GM18907 (cell line): ENCODE measurements at regions not wholly inside any gene's neighbourhood (a gene's known extent, or its start where the extent isn't known, plus 50 kb on each side); places are given as distances from the start of the nearest gene placed in this dataset.

Experiments
- ATAC-seq: cut with Tn5 transposase; IDR thresholded peaks from one replicate; pipeline ENCODE4 v1.9.1; 2021; ENCODE audit warnings: mild to moderate bottlenecking, moderate library complexity; ENCODE audit not compliant: unreplicated experiment

DNA sequence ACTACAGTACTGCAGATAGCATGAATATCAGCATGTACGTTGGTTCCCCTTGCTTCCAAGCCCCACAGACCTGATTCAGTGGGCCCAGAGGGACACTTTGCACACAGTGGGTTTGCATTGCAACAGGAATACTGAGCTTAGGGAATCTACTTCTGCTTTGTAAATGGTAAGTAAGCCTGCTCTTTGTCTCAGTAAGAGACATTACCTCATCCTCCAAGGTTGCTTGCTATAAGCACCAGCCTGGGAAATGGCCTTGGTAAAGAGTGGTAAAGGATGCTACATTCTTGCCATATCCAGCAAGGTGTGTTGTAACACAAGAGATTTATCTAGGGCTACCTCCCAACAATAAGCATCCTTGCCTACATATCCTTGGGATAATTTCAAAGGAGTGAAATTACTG lies 730.5 kb downstream of the INHBA start:
- no peak for ATAC-seq

DNA sequence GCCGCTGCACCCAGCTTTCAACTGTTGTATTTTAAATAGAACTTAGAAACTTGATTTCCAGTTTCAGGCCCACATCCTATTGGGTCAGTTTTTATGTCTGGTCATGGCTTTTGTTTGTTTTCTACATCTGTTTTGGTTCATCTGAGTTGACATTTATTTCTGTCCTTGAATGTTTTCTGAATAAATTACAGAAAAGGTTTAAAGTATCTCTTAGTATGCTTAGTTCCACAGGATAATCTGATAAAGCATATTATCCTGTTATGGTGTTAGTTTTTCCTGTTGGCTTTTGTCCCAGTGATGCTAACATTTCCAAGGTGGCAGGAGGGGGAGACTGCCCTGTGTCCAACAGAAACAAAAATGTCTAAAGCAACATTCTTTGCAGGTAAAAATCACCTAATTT lies 733.2 kb downstream of the INHBA start:
- ATAC-seq, result no peak

DNA sequence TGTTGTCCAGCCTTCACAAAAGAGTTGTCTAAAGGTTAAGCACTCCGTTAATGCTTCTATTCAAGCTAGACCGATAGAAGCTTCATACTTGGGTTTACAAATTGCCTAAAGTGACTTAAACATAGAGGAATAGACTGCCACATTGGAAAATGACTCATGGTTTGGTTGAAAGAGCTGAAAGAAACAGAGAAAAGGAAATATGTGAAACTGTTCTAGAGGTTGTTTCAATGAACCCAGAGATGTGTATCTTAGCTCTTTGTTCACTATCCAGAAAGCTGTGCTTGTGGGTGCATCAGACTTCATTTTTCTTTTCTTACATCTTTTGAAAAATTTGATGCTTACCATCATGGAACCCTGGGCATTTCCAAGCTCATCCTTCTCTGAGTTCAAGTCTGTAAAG lies 736.2 kb downstream of the INHBA start:
- no peak for ATAC-seq

DNA sequence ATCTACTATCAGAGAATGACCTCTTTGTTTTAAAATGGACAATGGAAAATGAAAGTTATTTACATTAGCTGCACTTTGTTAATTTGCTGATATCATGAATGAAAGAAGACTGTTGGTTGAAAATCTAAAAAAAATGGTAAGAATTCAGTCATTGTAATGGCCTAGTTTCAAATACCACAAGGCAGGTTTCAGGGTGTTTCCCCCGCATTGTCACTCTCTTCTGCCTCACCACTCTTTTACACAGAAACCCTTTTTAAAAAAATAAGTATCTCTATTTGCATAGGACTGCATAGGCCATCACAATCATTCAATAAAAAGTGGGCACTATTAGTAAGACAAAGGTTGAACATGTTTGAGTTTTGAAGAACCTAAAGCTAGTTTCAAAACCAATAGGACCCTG lies 737.1 kb downstream of the INHBA start:
- ATAC-seq, result peak; percentile 88

DNA sequence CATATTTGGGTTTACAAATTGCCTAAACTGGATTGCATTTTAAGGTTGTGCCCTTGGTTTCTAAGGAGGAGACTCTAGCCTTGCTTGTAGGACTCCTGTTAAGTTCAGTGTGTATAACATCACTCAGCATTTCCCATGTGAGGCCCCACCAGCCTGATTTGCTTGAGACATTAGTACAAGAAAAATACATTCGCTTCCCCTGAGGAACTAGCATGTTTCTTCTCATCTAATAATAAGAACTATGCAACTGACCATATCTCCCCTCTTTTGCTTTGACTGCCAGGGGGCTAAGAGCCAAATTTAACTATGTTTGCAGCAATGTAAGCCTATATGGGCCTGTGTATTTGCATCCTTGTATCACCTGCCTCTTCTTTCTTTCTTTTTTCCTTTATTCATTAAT lies 737.9 kb downstream of the INHBA start:
- no peak for ATAC-seq

DNA sequence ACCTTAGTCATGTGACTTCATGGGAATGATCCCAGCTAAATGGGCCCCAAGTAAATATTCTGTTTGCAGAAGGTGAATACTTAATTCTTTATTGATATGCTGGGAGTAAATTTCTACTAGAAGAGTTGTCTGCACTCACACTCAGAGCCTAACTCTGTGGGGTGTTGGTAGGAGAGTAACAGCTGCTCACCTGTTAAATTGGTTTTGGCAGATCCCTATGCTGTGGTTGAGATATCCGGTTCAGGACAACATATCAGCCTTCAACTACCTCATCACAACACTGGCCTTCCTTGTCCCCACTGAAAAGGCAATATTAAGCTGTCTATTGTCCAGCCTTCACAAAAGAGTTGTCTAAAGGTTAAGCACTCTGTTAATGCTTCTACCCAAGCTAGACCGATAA lies 738.3 kb downstream of the INHBA start:
- no peak for ATAC-seq

DNA sequence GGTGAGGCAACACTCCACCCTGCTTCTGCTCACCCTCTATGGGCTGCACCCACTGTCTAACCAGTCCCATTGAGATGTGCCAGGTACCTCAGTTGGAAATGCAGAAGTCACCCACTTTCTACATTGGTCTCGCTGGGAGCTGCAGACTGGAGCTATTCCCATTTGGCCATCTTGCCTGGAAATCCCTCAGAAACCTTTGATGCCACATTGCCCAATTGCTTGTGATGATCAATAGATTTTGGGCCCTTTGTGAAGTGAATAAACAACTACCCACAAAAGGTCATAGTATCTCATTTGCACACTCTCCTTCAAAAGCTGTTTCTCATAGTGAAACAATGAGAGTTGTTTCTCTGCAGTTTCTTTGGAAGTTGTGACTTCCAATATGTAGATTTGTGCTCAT lies 742.9 kb downstream of the INHBA start:
- no peak for ATAC-seq

DNA sequence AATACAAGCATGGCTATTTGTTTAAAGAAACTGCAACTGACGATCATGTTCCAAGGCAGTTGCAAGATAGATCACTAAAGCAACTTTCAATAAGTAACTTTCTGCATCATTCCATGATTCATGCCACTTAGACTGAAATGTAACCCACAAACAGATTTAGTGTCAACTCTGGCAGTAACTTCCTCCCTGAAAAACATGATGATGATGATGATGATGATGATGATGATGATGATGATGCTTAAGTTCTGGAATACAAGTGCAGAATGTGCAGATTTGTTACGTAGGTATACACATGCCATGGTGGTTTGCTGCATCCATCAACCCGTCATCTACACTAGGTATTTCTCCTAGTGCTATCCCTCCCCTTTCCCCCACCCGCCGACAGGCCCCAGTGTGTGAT lies 754.7 kb downstream of the INHBA start:
- no peak for ATAC-seq

DNA sequence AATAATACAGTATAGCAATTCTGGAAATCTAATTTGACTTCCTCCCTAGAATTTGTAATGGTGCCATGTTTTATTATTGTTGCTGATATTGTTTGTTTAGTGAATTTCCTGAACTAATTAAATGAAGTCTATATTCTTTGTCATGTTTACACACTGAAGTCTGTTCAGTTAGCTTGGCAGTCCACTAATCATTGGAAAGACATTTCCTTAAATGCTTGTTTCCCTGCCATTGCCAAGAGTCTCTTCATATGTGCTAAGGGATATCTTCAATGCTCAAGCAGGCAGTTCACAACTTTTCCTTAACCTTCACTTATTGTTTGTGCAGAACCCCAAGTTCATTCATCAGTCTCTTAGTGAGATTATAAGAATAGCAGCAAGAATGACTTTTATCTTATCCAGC lies 755.3 kb downstream of the INHBA start:
- ATAC-seq, result no peak

DNA sequence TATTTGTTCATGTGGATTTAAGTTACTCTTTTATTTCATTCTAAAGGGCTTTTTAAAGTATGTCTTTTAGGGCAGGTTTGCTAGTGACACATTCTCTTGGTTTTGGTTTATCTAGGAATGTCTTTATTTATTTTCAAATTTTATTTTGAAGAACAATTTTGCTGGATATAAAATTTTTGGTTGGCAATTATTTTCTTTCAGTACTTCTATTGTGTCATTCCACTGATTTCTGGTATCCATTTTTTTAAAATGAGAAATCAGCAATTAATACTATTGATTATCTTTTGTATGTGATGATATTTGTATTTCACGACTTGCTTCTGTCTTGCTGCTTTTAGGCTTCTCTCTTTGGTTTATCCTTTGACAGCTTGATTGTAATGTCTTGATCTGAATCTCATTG lies 756.3 kb downstream of the INHBA start:
- ATAC-seq, result no peak

DNA sequence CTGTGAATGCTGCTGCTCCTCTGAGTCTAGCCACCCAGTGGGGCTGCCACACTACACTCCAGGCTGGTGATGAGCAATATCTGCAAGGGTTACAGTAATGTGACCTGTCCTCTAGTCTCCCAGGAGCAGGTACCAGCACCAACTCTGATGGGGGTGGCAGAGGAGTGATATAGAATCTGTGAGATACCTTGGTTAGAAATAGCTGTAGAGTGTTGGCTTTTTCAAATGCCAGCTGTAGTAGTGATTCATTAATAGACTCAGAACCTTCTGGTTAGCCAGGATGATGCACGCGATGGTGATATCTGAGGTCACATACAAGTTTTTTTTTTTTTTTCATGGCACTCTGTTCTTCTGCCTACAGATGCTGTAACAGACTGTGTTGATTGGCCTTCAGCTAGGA lies 757.1 kb downstream of the INHBA start:
- no peak for ATAC-seq

DNA sequence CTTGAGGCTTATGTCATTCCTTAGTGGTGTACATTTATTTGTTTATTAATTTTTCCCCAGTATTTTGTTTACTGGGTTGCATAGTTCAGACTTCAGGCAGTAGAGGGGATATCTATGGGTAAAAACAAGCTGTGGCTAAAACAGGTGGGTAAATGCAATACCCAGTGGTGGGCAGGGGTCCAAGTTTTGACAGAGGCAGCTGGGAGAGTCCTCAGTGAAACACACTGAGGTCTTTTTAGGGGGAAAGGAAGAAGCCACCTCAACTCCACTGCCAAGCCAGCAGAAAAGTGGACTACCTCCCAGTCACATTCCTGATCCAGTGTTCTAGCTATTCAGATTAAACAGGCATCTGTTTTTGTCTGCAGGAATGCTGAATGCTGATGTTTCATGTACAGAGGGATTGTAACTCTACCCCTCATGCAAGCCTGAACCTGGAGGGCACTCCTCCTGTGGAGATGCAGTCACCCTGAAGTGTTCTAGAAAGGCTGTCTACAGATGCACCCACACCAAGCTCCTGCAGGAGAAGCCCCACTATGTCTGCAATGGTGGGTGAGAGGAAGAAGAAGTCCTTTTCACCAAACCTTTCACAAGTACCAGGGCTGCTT lies 757.8 kb downstream of the INHBA start:
- no peak for ATAC-seq

DNA sequence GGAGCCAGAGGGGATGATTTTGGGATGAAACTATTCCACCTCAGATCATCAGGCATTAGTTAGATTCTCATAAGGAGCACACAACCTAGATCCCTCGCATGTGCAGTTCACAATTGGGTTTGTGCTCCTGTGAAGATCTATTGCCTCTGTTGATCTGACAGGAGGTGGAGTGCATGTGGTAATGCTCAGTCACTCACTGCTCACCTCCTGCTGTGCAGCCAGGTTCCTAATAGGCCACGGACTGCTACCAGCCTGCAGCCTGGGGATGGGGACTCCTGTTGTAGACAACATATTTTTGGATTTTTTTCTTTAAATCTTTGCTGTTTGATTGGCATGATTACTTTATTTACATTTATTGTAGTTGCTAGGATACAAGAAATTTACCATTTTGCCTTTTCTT lies 765.0 kb downstream of the INHBA start:
- ATAC-seq, result no peak

DNA sequence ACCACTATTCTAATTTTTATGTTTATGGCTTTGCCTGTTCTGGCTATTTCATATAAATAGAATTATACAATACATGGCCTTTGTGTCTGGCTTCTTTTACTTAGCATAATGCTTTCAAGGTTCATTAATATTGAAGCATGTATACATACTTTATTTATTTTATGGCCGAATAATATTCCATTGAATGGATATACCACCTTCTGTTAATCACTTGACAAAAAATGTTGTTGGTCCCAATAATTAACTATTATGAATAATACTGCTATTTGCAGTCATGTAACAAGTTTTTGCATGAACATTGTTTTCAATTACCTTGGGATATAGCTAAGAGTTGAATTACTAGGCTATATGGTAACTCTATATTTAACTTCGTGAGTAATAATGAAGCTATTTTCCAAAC lies 767.5 kb downstream of the INHBA start:
- ATAC-seq, result no peak

DNA sequence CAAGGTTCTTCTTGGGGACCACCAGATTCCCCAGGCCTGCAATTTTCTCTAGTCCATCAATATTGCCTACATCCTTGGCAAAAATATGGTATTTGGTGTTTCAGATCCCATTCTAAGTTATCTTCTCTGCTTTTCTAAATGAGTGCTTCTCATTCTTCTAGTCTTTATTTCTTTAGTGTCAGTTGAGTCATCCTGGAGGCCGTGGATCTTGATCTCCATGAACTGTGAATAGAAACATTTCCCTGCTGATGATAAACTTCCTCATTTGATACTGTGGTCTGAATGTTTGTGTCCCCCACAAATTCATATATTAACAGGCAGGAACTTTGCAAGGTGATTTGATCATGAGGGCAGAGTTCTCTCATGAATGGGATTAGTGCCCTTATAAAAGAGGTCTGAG lies 779.3 kb downstream of the INHBA start:
- no peak for ATAC-seq

DNA sequence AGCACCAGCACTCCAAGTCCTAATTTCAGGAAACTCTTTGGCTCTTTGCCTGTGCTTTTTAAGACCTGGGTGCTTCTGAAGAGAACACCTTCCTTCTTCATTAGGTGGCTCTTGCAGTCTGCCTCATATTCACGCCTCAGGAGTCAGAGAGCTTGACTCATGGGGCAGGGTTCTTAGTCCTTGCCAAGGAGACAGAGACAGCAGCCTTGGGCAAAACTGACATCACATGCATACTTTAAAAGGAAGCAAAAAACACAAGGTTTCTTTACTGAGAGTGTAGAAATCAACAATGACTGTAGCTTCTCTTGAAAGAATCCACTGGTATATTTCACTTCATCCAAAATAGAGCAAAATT lies 780.6 kb downstream of the INHBA start:
- no peak for ATAC-seq

DNA sequence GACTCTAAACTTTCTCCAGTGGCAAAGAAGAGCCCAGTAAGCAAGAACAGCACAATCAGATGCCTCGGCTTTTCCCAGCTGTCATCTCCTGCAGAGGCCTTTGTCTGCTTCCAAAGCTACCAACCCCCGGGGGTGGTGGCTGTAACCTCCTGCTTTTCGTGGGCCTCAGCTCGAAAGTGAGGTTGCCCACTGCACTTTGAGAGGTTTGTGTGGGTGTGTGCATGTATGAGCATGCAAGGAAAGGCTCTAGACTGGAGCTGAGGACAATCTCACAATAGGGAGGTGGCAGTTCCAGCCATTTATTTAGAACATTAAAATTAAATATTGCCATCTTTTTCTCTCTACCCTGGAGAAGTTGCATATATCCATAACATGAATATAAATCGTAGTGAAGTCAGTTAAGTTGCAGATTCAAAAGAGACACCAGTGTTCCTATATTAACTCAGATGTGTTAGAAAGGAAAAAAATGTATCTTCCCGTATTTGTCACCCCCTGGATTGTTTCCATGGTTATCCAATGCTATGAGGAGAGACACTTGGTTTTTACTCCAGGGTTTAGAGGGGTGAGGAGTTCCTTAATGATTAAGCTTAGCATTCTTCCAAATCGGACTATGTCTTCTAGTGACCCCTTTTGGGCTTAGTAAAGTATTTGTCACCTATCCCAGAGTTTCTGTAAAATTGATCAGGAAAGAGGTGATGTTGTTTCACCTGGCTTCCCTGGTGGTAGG lies 781.1 kb downstream of the INHBA start:
- ATAC-seq, result no peak

DNA sequence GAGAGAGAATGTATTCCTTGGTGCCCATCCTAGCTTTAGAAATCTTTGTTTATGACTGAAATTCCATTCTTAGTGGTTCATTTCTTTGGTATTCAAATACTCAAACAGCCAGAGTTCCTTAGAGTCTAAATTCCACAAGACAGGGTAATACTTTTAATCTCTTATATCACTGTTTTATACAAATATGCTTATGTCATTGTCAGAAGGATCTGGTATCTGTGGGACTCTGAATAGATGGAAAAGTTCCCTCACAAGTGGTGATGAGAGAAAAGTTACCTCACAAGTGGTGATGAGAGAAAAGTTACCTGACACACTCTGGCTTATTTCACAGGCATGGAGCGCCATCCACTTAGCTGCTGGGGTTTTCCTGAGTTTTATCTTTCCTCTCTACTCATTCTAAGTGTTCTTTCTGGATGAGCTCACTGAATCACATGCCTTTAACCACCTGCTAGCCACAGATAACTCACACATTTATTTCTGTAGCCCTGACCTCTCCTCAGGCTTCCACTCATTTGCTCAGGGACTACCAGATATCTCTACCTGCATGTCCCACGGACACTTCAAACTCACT lies 784.0 kb downstream of the SUGCT start:
- no peak for ATAC-seq

DNA sequence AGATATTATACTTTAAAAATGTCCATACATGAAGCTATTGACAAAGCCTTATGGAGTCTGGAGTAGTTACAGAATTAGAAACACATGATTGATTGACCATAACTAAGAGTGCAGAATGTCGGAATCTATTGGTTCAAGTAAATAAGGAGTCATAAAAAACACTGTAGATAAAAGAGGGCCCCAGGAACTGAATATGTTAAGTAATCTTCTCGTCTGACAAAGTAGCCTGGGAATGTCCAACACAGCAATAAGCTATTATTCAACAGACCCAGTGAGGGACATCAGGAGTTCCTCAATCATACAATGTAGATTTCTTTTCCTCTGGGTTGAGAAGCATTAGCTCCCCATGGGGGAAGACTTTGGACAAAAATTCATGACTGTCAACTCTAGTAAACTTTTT lies 782.0 kb downstream of the SUGCT start:
- ATAC-seq, result no peak

DNA sequence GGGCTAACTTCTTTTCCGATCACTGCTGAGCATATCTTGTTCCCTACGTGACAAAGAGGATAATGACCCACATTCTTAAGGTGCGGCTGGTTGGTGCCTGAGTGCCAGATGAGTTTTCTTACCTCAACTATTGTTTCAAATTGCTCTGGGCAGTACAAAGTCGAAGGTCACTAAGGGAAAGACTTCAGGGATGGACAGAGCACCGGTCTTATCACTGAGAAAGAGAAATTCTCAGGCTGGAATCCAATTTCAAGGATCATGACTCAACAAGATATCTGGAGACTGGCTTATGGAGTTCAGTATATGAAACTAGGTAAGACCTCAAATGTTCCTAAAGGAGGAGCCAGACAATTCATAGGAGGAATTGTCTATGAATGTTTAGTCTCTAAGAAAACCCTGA lies 780.3 kb downstream of the SUGCT start:
- no peak for ATAC-seq
